ENCODE measurements at regions not wholly inside any gene's neighbourhood (a gene's known extent, or its start where the extent isn't known, plus 50 kb on each side); places are given as distances from the start of the nearest gene placed in this dataset.

DNA sequence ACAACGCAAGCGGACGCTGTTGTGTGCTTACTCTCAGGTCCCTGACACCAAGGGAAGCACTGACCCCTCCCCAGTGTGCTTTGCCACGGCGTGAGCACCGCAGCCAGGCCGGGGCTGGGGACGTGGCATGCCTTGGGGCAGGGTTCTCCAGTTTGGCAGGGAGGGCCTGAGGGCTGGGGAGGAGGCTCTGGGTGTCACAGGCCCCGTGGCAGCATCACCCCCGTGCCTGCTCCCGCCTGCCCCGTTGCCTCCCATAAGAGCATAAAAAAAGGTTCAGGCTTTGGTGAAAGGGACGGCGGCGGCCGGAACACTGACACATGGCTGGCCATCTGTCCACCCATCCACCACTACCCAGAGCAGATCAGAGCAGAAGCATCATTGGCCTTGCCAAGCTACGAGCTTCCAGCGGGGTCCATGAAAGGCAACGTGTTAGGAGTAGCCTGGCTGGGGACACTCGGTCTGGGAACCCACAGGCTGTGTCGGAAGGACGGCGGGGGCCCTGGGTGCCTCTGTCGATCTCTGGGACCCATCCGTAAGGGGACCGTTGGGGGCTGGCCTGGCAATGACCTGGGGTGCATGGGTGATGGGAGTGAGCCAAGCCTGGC lies 183.0 kb downstream of the IGLL1 start:
- TF ChIP-seq HOXA7 (CRISPR knock-in tag; IDR thresholded peaks at IDR 0.05) (no peak), RFX5 (IDR thresholded peaks at IDR 0.05) (no peak), ESRRA (IDR thresholded peaks at IDR 0.05; ENCODE audit: borderline replicate concordance, low read length) (no peak), POLR2AphosphoS2 (conservative IDR thresholded peaks at IDR 0.05; ENCODE audit: low read length) (no peak), CEBPB (IDR thresholded peaks at IDR 0.05) (no peak), SMC3 (IDR thresholded peaks at IDR 0.05) (no peak), EP300 (IDR thresholded peaks at IDR 0.05) (no peak), EHMT2 (IDR thresholded peaks at IDR 0.05; ENCODE audit: low read depth) (no peak), KDM1A (IDR thresholded peaks at IDR 0.05; ENCODE audit: low read depth) (no peak), NR3C1 (IDR thresholded peaks at IDR 0.05) (no peak), ZNF302 (CRISPR knock-in tag; IDR thresholded peaks at IDR 0.05) (no peak)
- TF ChIP-seq, protein P1, sequence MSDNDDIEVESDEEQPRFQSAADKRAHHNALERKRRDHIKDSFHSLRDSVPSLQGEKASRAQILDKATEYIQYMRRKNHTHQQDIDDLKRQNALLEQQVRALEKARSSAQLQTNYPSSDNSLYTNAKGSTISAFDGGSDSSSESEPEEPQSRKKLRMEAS (IDR thresholded peaks at IDR 0.05) = no peak
- TF ChIP-seq, protein P2, sequence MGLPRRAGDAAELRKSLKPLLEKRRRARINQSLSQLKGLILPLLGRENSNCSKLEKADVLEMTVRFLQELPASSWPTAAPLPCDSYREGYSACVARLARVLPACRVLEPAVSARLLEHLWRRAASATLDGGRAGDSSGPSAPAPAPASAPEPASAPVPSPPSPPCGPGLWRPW (IDR thresholded peaks at IDR 0.05) = no peak
- TF ChIP-seq, protein P3, sequence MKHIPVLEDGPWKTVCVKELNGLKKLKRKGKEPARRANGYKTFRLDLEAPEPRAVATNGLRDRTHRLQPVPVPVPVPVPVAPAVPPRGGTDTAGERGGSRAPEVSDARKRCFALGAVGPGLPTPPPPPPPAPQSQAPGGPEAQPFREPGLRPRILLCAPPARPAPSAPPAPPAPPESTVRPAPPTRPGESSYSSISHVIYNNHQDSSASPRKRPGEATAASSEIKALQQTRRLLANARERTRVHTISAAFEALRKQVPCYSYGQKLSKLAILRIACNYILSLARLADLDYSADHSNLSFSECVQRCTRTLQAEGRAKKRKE (CRISPR knock-in tag; IDR thresholded peaks at IDR 0.05; ENCODE audit: low read depth) = no peak
- TF ChIP-seq, protein P4, sequence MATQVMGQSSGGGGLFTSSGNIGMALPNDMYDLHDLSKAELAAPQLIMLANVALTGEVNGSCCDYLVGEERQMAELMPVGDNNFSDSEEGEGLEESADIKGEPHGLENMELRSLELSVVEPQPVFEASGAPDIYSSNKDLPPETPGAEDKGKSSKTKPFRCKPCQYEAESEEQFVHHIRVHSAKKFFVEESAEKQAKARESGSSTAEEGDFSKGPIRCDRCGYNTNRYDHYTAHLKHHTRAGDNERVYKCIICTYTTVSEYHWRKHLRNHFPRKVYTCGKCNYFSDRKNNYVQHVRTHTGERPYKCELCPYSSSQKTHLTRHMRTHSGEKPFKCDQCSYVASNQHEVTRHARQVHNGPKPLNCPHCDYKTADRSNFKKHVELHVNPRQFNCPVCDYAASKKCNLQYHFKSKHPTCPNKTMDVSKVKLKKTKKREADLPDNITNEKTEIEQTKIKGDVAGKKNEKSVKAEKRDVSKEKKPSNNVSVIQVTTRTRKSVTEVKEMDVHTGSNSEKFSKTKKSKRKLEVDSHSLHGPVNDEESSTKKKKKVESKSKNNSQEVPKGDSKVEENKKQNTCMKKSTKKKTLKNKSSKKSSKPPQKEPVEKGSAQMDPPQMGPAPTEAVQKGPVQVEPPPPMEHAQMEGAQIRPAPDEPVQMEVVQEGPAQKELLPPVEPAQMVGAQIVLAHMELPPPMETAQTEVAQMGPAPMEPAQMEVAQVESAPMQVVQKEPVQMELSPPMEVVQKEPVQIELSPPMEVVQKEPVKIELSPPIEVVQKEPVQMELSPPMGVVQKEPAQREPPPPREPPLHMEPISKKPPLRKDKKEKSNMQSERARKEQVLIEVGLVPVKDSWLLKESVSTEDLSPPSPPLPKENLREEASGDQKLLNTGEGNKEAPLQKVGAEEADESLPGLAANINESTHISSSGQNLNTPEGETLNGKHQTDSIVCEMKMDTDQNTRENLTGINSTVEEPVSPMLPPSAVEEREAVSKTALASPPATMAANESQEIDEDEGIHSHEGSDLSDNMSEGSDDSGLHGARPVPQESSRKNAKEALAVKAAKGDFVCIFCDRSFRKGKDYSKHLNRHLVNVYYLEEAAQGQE (IDR thresholded peaks at IDR 0.05) = no peak
- TF ChIP-seq, protein P5, sequence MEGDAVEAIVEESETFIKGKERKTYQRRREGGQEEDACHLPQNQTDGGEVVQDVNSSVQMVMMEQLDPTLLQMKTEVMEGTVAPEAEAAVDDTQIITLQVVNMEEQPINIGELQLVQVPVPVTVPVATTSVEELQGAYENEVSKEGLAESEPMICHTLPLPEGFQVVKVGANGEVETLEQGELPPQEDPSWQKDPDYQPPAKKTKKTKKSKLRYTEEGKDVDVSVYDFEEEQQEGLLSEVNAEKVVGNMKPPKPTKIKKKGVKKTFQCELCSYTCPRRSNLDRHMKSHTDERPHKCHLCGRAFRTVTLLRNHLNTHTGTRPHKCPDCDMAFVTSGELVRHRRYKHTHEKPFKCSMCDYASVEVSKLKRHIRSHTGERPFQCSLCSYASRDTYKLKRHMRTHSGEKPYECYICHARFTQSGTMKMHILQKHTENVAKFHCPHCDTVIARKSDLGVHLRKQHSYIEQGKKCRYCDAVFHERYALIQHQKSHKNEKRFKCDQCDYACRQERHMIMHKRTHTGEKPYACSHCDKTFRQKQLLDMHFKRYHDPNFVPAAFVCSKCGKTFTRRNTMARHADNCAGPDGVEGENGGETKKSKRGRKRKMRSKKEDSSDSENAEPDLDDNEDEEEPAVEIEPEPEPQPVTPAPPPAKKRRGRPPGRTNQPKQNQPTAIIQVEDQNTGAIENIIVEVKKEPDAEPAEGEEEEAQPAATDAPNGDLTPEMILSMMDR (IDR thresholded peaks at IDR 0.05) = no peak
- FAIRE-seq = no peak

DNA sequence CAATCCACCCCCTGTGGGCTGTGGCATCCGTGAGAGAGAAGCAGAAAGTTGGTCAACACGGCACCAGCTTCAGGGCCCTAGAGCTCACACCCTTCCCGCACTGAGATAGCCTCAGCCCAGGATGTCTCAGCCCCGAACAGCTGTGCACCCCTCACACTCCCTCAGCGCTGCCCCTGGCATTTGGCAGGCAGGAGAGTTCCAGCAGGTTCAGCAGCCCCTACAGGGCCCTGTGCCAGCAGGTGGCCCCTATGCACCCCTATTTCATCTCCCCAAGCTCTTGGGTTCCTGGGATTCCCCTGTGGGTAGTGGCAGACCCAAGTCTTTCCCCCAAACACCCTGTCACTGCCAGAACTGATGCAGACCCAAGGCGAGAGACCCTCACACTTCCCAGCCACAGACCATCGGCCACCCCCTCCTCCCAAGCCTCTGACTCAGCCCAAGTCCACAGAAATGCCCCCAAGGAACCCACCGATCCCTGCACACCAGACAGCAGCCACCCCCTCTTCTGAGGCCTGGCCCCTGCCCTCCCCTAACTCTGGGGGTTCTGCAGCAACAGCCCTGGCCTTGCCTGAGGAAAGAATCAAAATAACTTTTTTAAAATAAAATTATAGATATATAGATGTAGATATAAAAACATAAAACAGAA lies 183.6 kb downstream of the IGLL1 start:
- TF ChIP-seq NFE2L2 (conservative IDR thresholded peaks at IDR 0.05; ENCODE audit: low read length) (no peak), ZFP36 (IDR thresholded peaks at IDR 0.05; ENCODE audit: borderline replicate concordance, partially characterized antibody) (no peak), TP53 (CRISPR knock-in tag; IDR thresholded peaks at IDR 0.05) (no peak), EP300 (IDR thresholded peaks at IDR 0.05) (no peak)
- TF ChIP-seq, protein P4 (IDR thresholded peaks at IDR 0.05) = no peak
- WGBS (ENCODE audit: missing lambda C conversion rate) = 77% methylated on average over 4 of the region's 8 CpGs
- Histone ChIP-seq H3K9me3 (no peaks in the 10 kb centered on the region), H3K4me1 (no peaks in the 10 kb centered on the region; the same call in 2 of the 3 replicates), H3K27ac (no peak overlapping the region), H3K4me3 (no peak overlapping the region), H3K4me2 (no peak overlapping the region)
- DNase-seq (ENCODE audit: low read depth in 1 of 2, low spot score in 1 of 2) (no peak), FAIRE-seq (no peak), ATAC-seq (no peak)
- POLR2A ChIA-PET = no interaction called here
- CTCF ChIA-PET = interaction anchor here (2.7 kb wide), 1 partner anchor 11 kb away, joined by 14 read pairs; no protein-coding TSS in a partner anchor

More for the DNA sequence above, 183.0 kb downstream of the IGLL1 start:
- ChIA-PET CTCF (no interaction called here), POLR2A (no interaction called here)
- no peak overlapping the region for H3K4me3 ChIP-seq
- ATAC-seq (no peak), DNase-seq (ENCODE audit: low read depth in 1 of 2, low spot score in 1 of 2) (no peak)
- no peaks in the 10 kb centered on the region for H3K9me3 ChIP-seq
- peaks cover 4% of the 10 kb centered on the region; the same call in 1 of the 3 replicates for H3K4me1 ChIP-seq
- 92% methylated on average over 26 of the region's 26 CpGs for WGBS (ENCODE audit: missing lambda C conversion rate)
- H3K4me2 ChIP-seq = no peak overlapping the region
- H3K27ac ChIP-seq = no peak overlapping the region

All from A549 (cell line).